CD4-positive, alpha-beta T cell treated with Interleukin-17A for 4 hours (primary cell): ENCODE measurements at regions not wholly inside any gene's neighbourhood (a gene's known extent, or its start where the extent isn't known, plus 50 kb on each side); places are given as distances from the start of the nearest gene placed in this dataset.

Experiments
- DNase-seq: peaks from one replicate; pipeline ENCODE4 v3.0.0-alpha.2; 2020; ENCODE audit warnings: mixed read lengths

- no peak for DNase-seq
Observed at GRCh38 chr7:85774986-85775385, 588.1 kb upstream of the SEMA3D start.

GRCh38 chr7:85773116-85773728 is 586.4 kb upstream of the SEMA3D start:
- no peak for DNase-seq

- no peak for DNase-seq
Observed at GRCh38 chr7:85771516-85771915, 584.7 kb upstream of the SEMA3D start.

- DNase-seq, result no peak
Observed at GRCh38 chr7:85770332-85770731, 583.5 kb upstream of the SEMA3D start.

GRCh38 chr7:85765698-85766298 is 578.9 kb upstream of the SEMA3D start:
- DNase-seq, result no peak

- no peak for DNase-seq
Observed at GRCh38 chr7:85764034-85764433, 577.2 kb upstream of the SEMA3D start.

- DNase-seq, result no peak
Observed at GRCh38 chr7:85757348-85757747, 570.5 kb upstream of the SEMA3D start.

GRCh38 chr7:85750454-85750949 is 563.6 kb upstream of the SEMA3D start:
- no peak for DNase-seq

GRCh38 chr7:85749696-85750453 is 563.0 kb upstream of the SEMA3D start:
- no peak for DNase-seq

- no peak for DNase-seq
Observed at GRCh38 chr7:85748861-85749260, 562.0 kb upstream of the SEMA3D start.

- DNase-seq, result no peak
Observed at GRCh38 chr7:85737426-85737825, 550.6 kb upstream of the SEMA3D start.

- no peak for DNase-seq
Observed at GRCh38 chr7:85736085-85736484, 549.2 kb upstream of the SEMA3D start.

- DNase-seq, result no peak
Observed at GRCh38 chr7:85734823-85735222, 548.0 kb upstream of the SEMA3D start.

GRCh38 chr7:85733169-85733915 is 546.5 kb upstream of the SEMA3D start:
- DNase-seq, result no peak

- no peak for DNase-seq
Observed at GRCh38 chr7:85730012-85730411, 543.2 kb upstream of the SEMA3D start.

- DNase-seq, result no peak
Observed at GRCh38 chr7:85725026-85725425, 538.2 kb upstream of the SEMA3D start.

- DNase-seq, result no peak
Observed at GRCh38 chr7:85719981-85720953, 533.4 kb upstream of the SEMA3D start.

- no peak for DNase-seq
Observed at GRCh38 chr7:85716353-85716752, 529.5 kb upstream of the SEMA3D start.

- no peak for DNase-seq
Observed at GRCh38 chr7:85714951-85715350, 528.1 kb upstream of the SEMA3D start.

- DNase-seq, result no peak
Observed at GRCh38 chr7:85714043-85714578, 527.3 kb upstream of the SEMA3D start.

GRCh38 chr7:85713171-85713570 is 526.3 kb upstream of the SEMA3D start:
- DNase-seq, result no peak

- no peak for DNase-seq
Observed at GRCh38 chr7:85711894-85712293, 525.0 kb upstream of the SEMA3D start.
